ENCODE measurements at regions not wholly inside any gene's neighbourhood (a gene's known extent, or its start where the extent isn't known, plus 50 kb on each side); places are given as distances from the start of the nearest gene placed in this dataset.

DNA sequence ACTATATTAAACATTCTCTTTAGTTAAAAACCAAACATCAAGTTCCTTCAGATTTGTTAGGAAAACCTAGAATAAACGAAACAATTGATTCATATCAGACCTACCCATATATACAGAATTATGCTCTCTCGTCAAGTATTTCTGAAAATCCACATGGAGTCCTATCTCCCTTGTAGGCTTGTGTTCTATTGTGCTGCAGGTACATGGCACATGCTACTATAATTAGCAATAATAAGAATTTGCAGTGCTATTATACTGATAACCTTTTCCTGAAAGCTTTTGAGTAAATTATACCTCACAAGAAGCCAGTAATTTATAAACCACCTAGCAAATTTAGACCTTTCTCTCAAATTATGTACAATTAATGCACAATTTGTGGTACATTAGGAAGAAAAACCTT lies 158.6 kb upstream of the STK17B start:
- H3K4me3 Mint-ChIP-seq, result no peak overlapping the region
- no CpG with 5 or more reads among the region's 2 CpGs for WGBS (ENCODE audit: insufficient coverage)
- Histone ChIP-seq H3K9me3 (no peaks in the 10 kb centered on the region), H3K27me3 (replicated peaks in 1 of 2; ENCODE audit: control insufficient read depth in 2 of 2, extremely low read depth in 1 of 2, insufficient read depth in 2 of 2, low read length in 1 of 2) (no peaks in the 10 kb centered on the region), H3K27ac (ENCODE audit: low read length) (no peak overlapping the region), H3K36me3 (ENCODE audit: control insufficient read depth in 2 of 2, extremely low read depth in 1 of 2, insufficient read depth in 1 of 2, low read length in 1 of 2) (no peaks in the 10 kb centered on the region), H3K4me1 (ENCODE audit: control insufficient read depth in 1 of 2, extremely low read depth in 1 of 2, insufficient read depth in 2 of 2, low read length in 2 of 2) (no peaks in the 10 kb centered on the region), H3K4me3 (ENCODE audit: control insufficient read depth in 1 of 2, extremely low read depth in 1 of 2, low read length in 1 of 2) (no peak overlapping the region)
- ChIA-PET POLR2A (interaction anchor here in 1 of 2 donors (0.6 kb wide), 1 partner anchor 163 kb away, joined by 3 read pairs; no protein-coding TSS in a partner anchor), CTCF (interaction anchor here in 1 of 2 donors (0.5 kb wide), 1 partner anchor 603 kb away, joined by 9 read pairs; no protein-coding TSS in a partner anchor)
- H3K9me3 Mint-ChIP-seq, result no peaks in the 10 kb centered on the region
- no peak for ATAC-seq (replicated peaks in 1 of 4)
- DNase-seq, result no peak
- H3K4me1 Mint-ChIP-seq, result no peaks in the 10 kb centered on the region
- H3K27ac Mint-ChIP-seq, result no peak overlapping the region
- H3K36me3 Mint-ChIP-seq, result no peaks in the 10 kb centered on the region
- H3K27me3 Mint-ChIP-seq, result peaks cover 0 to 4% of the 10 kb centered on the region in 2 donors

DNA sequence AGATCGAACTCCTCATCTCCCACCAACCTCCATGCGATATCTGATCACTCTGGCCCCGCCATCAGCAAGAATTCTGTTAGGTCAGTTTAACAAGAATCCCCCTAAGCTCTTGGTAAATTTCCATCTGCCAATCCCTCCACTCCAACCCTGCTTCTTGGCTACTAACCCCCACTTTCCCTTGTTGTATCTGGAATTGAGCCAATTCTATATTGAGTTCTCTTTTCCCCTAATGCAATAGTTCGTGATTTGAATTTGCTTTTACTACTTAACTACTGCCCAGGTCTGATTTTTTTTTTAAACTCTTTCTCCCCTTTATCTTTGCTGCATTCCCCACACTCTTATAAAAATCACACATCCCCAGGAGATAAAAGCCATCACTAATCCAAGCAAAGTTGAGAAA lies 159.3 kb upstream of the STK17B start:
- ATAC-seq (replicated peaks in 1 of 4), result no peak
- H3K27me3 Mint-ChIP-seq, result peaks cover under 1 to 4% of the 10 kb centered on the region in 2 donors
- POLR2A ChIA-PET, result no interaction called here
- H3K36me3 Mint-ChIP-seq, result no peaks in the 10 kb centered on the region
- H3K27ac Mint-ChIP-seq, result no peak overlapping the region
- H3K4me3 ChIP-seq (ENCODE audit: control insufficient read depth in 1 of 2, extremely low read depth in 1 of 2, low read length in 1 of 2), result no peak overlapping the region
- no peak for DNase-seq
- no peak overlapping the region for H3K4me3 Mint-ChIP-seq
- 91% methylated on average over 3 of the region's 4 CpGs for WGBS (ENCODE audit: insufficient coverage)
- H3K27me3 ChIP-seq (replicated peaks in 1 of 2; ENCODE audit: control insufficient read depth in 2 of 2, extremely low read depth in 1 of 2, insufficient read depth in 2 of 2, low read length in 1 of 2), result no peaks in the 10 kb centered on the region
- H3K27ac ChIP-seq (ENCODE audit: low read length), result no peak overlapping the region
- H3K4me1 ChIP-seq (ENCODE audit: control insufficient read depth in 1 of 2, extremely low read depth in 1 of 2, insufficient read depth in 2 of 2, low read length in 2 of 2), result no peaks in the 10 kb centered on the region
- no peaks in the 10 kb centered on the region for H3K36me3 ChIP-seq (ENCODE audit: control insufficient read depth in 2 of 2, extremely low read depth in 1 of 2, insufficient read depth in 1 of 2, low read length in 1 of 2)
- H3K9me3 ChIP-seq, result no peaks in the 10 kb centered on the region
- H3K9me3 Mint-ChIP-seq, result no peaks in the 10 kb centered on the region
- CTCF ChIA-PET, result no interaction called here
- peaks cover 0 to 2% (median 0%) of the 10 kb centered on the region in 3 donors for H3K4me1 Mint-ChIP-seq

DNA sequence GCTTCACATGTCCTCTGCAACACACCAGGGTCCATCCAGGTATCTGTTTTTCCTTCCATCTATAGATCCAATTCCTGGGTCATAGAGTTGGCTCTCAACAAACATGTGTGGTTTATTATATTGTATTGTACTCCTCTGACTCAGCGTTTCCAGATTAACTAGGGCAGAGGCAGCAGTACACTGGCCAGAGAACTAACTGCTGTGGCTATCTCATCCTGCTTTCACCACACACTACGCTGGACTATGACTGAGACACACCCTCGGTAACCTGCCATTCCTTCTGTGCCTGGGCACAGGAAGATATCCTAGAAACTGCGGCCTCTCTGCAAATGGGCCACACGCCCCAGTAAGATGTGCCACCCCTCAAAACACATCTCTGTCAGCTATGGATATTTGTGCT lies 159.8 kb upstream of the STK17B start:
- WGBS (ENCODE audit: insufficient coverage), result 0% methylated on average over 1 of the region's 5 CpGs
- Histone ChIP-seq H3K4me1 (ENCODE audit: control insufficient read depth in 1 of 2, extremely low read depth in 1 of 2, insufficient read depth in 2 of 2, low read length in 2 of 2) (no peaks in the 10 kb centered on the region), H3K9me3 (no peaks in the 10 kb centered on the region), H3K27me3 (replicated peaks in 1 of 2; ENCODE audit: control insufficient read depth in 2 of 2, extremely low read depth in 1 of 2, insufficient read depth in 2 of 2, low read length in 1 of 2) (no peaks in the 10 kb centered on the region), H3K4me3 (ENCODE audit: control insufficient read depth in 1 of 2, extremely low read depth in 1 of 2, low read length in 1 of 2) (no peak overlapping the region), H3K27ac (ENCODE audit: low read length) (no peak overlapping the region), H3K36me3 (ENCODE audit: control insufficient read depth in 2 of 2, extremely low read depth in 1 of 2, insufficient read depth in 1 of 2, low read length in 1 of 2) (no peaks in the 10 kb centered on the region)
- POLR2A ChIA-PET, result interaction anchor here in 1 of 2 donors (0.6 to 1.1 kb wide), 2 partner anchors 73 to 190 kb away, joined by 3 to 19 read pairs; no protein-coding TSS in a partner anchor
- ATAC-seq (replicated peaks in 1 of 4) (no peak), DNase-seq (no peak)
- H3K27me3 Mint-ChIP-seq, result peaks cover under 1 to 5% of the 10 kb centered on the region in 2 donors
- no peaks in the 10 kb centered on the region for H3K9me3 Mint-ChIP-seq
- peaks cover 0 to 6% (median 0%) of the 10 kb centered on the region in 3 donors for H3K4me1 Mint-ChIP-seq
- H3K4me3 Mint-ChIP-seq, result no peak overlapping the region
- no peak overlapping the region for H3K27ac Mint-ChIP-seq
- H3K36me3 Mint-ChIP-seq, result no peaks in the 10 kb centered on the region
- CTCF ChIA-PET, result interaction anchor here in 1 of 2 donors (0.6 kb wide), 1 partner anchor 917 kb away, joined by 3 read pairs; no protein-coding TSS in a partner anchor

DNA sequence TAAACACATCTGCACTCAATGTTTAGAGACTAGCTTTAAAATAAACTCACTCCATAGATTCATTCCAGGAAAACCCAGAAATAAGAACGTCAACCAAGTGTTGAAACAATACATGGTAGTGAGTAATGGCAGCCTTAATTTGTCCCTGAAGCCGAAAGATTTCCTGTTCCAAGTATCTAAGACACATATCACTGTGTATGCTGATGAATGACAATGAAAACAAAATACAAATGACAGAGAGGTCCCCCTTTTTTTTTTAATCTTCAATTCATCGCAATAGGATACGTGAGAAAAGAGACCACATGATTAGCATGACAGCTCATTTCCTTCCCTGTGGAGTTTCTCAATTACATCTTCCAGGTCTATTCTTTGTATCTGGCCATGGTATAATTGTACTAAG lies 160.5 kb upstream of the STK17B start:
- Mint-ChIP-seq H3K36me3 (no peaks in the 10 kb centered on the region), H3K9me3 (no peaks in the 10 kb centered on the region), H3K27ac (no peak overlapping the region), H3K27me3 (peaks cover 0 to 5% of the 10 kb centered on the region in 2 donors), H3K4me3 (no peak overlapping the region), H3K4me1 (peaks cover 0 to 6% (median 3%) of the 10 kb centered on the region in 3 donors)
- POLR2A ChIA-PET, result interaction anchor here in 1 of 2 donors (0.6 to 1.1 kb wide), 2 partner anchors 74 to 191 kb away, joined by 3 to 19 read pairs; no protein-coding TSS in a partner anchor
- DNase-seq, result no peak
- no peaks in the 10 kb centered on the region for H3K36me3 ChIP-seq (ENCODE audit: control insufficient read depth in 2 of 2, extremely low read depth in 1 of 2, insufficient read depth in 1 of 2, low read length in 1 of 2)
- no CpG with 5 or more reads among the region's 4 CpGs for WGBS (ENCODE audit: insufficient coverage)
- no peaks in the 10 kb centered on the region for H3K9me3 ChIP-seq
- no peaks in the 10 kb centered on the region for H3K27me3 ChIP-seq (replicated peaks in 1 of 2; ENCODE audit: control insufficient read depth in 2 of 2, extremely low read depth in 1 of 2, insufficient read depth in 2 of 2, low read length in 1 of 2)
- no peaks in the 10 kb centered on the region for H3K4me1 ChIP-seq (ENCODE audit: control insufficient read depth in 1 of 2, extremely low read depth in 1 of 2, insufficient read depth in 2 of 2, low read length in 2 of 2)
- no peak overlapping the region for H3K4me3 ChIP-seq (ENCODE audit: control insufficient read depth in 1 of 2, extremely low read depth in 1 of 2, low read length in 1 of 2)
- CTCF ChIA-PET, result interaction anchor here in 1 of 2 donors (0.6 kb wide), 1 partner anchor 918 kb away, joined by 3 read pairs; no protein-coding TSS in a partner anchor
- H3K27ac ChIP-seq (ENCODE audit: low read length), result no peak overlapping the region
- no peak for ATAC-seq (replicated peaks in 1 of 4)

DNA sequence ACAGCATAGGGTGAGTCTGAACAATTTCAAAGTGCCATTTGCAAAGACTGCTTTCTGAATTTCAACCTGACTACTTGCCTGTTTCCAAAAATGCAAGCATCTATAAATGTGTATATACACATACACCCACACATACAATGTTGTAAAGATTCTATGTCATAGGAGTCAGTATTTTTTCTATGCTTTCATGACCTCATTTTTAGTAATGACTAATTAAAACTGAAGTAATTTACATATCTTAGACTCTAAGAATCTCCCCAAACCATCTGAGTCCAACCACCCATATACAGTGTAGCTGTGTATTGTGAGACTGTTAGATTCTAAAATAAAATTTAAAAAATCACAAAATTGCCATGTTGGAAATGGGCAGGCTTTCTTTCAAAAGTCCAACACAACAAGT lies 162.0 kb upstream of the STK17B start:
- no peak for ATAC-seq (replicated peaks in 1 of 4)
- H3K4me1 Mint-ChIP-seq, result peaks cover 0 to 6% (median 3%) of the 10 kb centered on the region in 3 donors
- H3K9me3 Mint-ChIP-seq, result no peaks in the 10 kb centered on the region
- no peaks in the 10 kb centered on the region for H3K36me3 Mint-ChIP-seq
- Histone ChIP-seq H3K36me3 (ENCODE audit: control insufficient read depth in 2 of 2, extremely low read depth in 1 of 2, insufficient read depth in 1 of 2, low read length in 1 of 2) (no peaks in the 10 kb centered on the region), H3K9me3 (no peaks in the 10 kb centered on the region), H3K27me3 (replicated peaks in 1 of 2; ENCODE audit: control insufficient read depth in 2 of 2, extremely low read depth in 1 of 2, insufficient read depth in 2 of 2, low read length in 1 of 2) (no peaks in the 10 kb centered on the region), H3K27ac (ENCODE audit: low read length) (no peak overlapping the region), H3K4me1 (ENCODE audit: control insufficient read depth in 1 of 2, extremely low read depth in 1 of 2, insufficient read depth in 2 of 2, low read length in 2 of 2) (no peaks in the 10 kb centered on the region), H3K4me3 (ENCODE audit: control insufficient read depth in 1 of 2, extremely low read depth in 1 of 2, low read length in 1 of 2) (no peak overlapping the region)
- POLR2A ChIA-PET, result no interaction called here
- DNase-seq, result no peak
- no peak overlapping the region for H3K4me3 Mint-ChIP-seq
- peaks cover 0 to 5% of the 10 kb centered on the region in 2 donors for H3K27me3 Mint-ChIP-seq
- CTCF ChIA-PET, result interaction anchor here in 1 of 2 donors (0.7 kb wide), 1 partner anchor 271 kb away, joined by 3 read pairs; no protein-coding TSS in a partner anchor
- H3K27ac Mint-ChIP-seq, result no peak overlapping the region

DNA sequence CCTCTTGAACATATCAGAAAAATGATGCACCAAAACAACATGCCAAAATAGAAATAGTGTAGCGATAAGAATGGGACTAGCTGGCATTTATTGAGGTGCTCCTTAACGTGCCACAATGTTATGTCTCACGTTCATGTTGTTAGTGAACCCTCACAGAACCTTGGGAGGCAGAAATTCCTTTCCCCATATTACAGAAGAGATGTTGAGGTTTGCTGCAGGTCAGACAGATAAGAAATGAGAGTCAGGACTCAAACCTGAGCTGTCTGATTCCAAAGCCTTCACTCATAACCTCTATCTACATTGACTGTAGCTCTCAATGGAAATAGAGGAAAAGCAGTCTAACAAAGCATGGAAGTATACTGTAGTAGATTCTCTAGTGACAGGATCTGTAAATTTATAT lies 163.3 kb upstream of the STK17B start:
- Mint-ChIP-seq H3K9me3 (no peaks in the 10 kb centered on the region), H3K4me1 (peaks cover 0 to 6% (median 3%) of the 10 kb centered on the region in 3 donors), H3K27ac (no peak overlapping the region), H3K27me3 (peaks cover 0 to 5% of the 10 kb centered on the region in 2 donors), H3K36me3 (no peaks in the 10 kb centered on the region), H3K4me3 (no peak overlapping the region)
- ChIA-PET POLR2A (no interaction called here), CTCF (interaction anchor here (0.5 to 1.6 kb wide), 3 partner anchors 12 to 266 kb away, joined by 3 to 4 read pairs (median 3); partner anchors contain the start of gene DNAH7 (in 1 of the 2))
- Histone ChIP-seq H3K27ac (ENCODE audit: low read length) (no peak overlapping the region), H3K9me3 (no peaks in the 10 kb centered on the region), H3K36me3 (ENCODE audit: control insufficient read depth in 2 of 2, extremely low read depth in 1 of 2, insufficient read depth in 1 of 2, low read length in 1 of 2) (no peaks in the 10 kb centered on the region), H3K4me3 (ENCODE audit: control insufficient read depth in 1 of 2, extremely low read depth in 1 of 2, low read length in 1 of 2) (no peak overlapping the region), H3K4me1 (ENCODE audit: control insufficient read depth in 1 of 2, extremely low read depth in 1 of 2, insufficient read depth in 2 of 2, low read length in 2 of 2) (no peaks in the 10 kb centered on the region), H3K27me3 (replicated peaks in 1 of 2; ENCODE audit: control insufficient read depth in 2 of 2, extremely low read depth in 1 of 2, insufficient read depth in 2 of 2, low read length in 1 of 2) (no peaks in the 10 kb centered on the region)
- ATAC-seq (replicated peaks in 1 of 4) (no peak), DNase-seq (no peak)
- no CpG with 5 or more reads among the region's 3 CpGs for WGBS (ENCODE audit: insufficient coverage)
